ENCODE measurements at regions not wholly inside any gene's neighbourhood (a gene's known extent, or its start where the extent isn't known, plus 50 kb on each side); places are given as distances from the start of the nearest gene placed in this dataset.

DNA sequence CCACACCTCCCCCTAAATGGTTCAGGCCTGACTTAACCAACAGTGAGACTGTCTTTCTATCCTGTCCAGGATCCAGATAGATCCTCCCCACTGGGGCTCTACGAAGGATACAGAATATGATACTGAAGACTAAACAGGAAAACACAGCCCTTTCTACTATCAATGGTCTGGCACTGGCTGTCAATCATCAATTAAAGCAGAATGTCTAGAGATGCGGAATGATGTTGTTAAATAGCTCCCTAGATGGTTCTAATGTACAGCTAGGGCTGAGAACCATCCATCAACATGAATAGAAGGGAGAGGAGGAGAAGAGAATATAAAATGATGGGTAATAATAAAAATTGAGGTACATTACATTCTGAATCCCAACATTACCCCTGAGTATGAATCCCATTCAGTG is 314.3 kb upstream of the CELF2 start:
- TF ChIP-seq, protein P1, sequence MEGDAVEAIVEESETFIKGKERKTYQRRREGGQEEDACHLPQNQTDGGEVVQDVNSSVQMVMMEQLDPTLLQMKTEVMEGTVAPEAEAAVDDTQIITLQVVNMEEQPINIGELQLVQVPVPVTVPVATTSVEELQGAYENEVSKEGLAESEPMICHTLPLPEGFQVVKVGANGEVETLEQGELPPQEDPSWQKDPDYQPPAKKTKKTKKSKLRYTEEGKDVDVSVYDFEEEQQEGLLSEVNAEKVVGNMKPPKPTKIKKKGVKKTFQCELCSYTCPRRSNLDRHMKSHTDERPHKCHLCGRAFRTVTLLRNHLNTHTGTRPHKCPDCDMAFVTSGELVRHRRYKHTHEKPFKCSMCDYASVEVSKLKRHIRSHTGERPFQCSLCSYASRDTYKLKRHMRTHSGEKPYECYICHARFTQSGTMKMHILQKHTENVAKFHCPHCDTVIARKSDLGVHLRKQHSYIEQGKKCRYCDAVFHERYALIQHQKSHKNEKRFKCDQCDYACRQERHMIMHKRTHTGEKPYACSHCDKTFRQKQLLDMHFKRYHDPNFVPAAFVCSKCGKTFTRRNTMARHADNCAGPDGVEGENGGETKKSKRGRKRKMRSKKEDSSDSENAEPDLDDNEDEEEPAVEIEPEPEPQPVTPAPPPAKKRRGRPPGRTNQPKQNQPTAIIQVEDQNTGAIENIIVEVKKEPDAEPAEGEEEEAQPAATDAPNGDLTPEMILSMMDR (optimal IDR thresholded peaks at IDR 0.05 in 1 of 3, IDR thresholded peaks at IDR 0.05 in 1 of 3, conservative IDR thresholded peaks at IDR 0.05 in 1 of 3; ENCODE audit: extremely low read depth in 1 of 3, insufficient read depth in 2 of 3, low read length in 3 of 3) = no peak
- TF ChIP-seq EZH2 (IDR thresholded peaks at IDR 0.05; ENCODE audit: low read length) = no peak
